ENCODE measurements at regions not wholly inside any gene's neighbourhood (a gene's known extent, or its start where the extent isn't known, plus 50 kb on each side); places are given as distances from the start of the nearest gene placed in this dataset.

DNA sequence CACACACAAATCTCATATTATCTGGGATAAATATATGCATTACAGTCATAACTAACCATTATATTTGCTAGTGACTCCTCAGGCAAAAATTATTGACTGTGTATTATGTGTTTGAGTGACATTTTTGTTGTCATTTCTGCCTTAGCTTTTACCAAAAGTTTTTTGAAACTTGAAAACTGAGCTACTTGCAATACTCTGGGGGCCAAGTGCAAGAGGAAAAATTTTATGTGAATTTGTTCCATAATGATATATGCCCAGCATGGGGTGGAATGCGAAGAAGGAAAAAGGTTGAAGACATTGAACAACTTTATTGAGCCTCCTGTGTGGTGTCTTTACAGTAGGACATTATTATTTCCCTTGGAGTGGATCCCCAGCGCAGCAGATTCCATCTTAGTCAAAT is 176.8 kb upstream of the FERD3L start:
- CTCF ChIA-PET (ENCODE audit: partially characterized antibody), result interaction anchor here (0.5 to 1.2 kb wide), 3 partner anchors 140 to 1149 kb away, joined by 3 read pairs; no protein-coding TSS in a partner anchor
- WGBS, 2 experiments (ENCODE audit: extremely low coverage in 1 of 2, insufficient coverage in 1 of 2, insufficient read length in 1 of 2, insufficient replicate concordance in 2 of 2, low coverage in 1 of 2, low lambda C conversion rate in 2 of 2, missing lambda C conversion rate in 1 of 2), result 95% methylated on average over 2 of the region's 2 CpGs; no CpG with 5 or more reads in 1 of the 2 experiments
- POLR2A ChIA-PET (ENCODE audit: partially characterized antibody), result no interaction called here
- TF ChIP-seq EP300 (IDR thresholded peaks at IDR 0.05; ENCODE audit: borderline replicate concordance in 1 of 2, low read depth in 2 of 2, low read length in 2 of 2) (no peak), TCF12 (IDR thresholded peaks at IDR 0.05; ENCODE audit: low read depth, low read length) (no peak), BCL11A (IDR thresholded peaks at IDR 0.05; ENCODE audit: low read depth in 2 of 2, low read length in 2 of 2) (no peak), JUN (IDR thresholded peaks at IDR 0.05; ENCODE audit: low read depth, low read length) (no peak), ASH2L (IDR thresholded peaks at IDR 0.05; ENCODE audit: low read length) (no peak)
- TF ChIP-seq, protein P1, sequence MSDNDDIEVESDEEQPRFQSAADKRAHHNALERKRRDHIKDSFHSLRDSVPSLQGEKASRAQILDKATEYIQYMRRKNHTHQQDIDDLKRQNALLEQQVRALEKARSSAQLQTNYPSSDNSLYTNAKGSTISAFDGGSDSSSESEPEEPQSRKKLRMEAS (IDR thresholded peaks at IDR 0.05), result no peak

More for the DNA sequence above, 176.8 kb upstream of the FERD3L start:
- no peaks in the 10 kb centered on the region for H3K36me3 ChIP-seq (ENCODE audit: control insufficient read depth in 2 of 4, insufficient read depth in 4 of 4, low read length in 3 of 4)
- H3K79me1 ChIP-seq (ENCODE audit: low read depth, low read length), result no peaks in the 10 kb centered on the region
- no peak overlapping the region for H2BK120ac ChIP-seq (replicated peaks; ENCODE audit: low read depth, low read length)
- no peaks in the 10 kb centered on the region for H3K79me2 ChIP-seq (ENCODE audit: control insufficient read depth in 1 of 2, insufficient read depth in 2 of 2, low read length in 2 of 2)
- H3K23me2 ChIP-seq (ENCODE audit: low read depth, low read length), result no peaks in the 10 kb centered on the region
- no peak overlapping the region for H4K8ac ChIP-seq (ENCODE audit: extremely low read depth, insufficient read depth, low read length)
- H2BK12ac ChIP-seq (ENCODE audit: low read depth, low read length), result no peak overlapping the region
- no peak overlapping the region for H3K56ac ChIP-seq (replicated peaks; ENCODE audit: insufficient read length, low read depth, low read length)
- FAIRE-seq (no peak), DNase-seq (ENCODE audit: low read depth in 1 of 2, low spot score in 2 of 2) (no peak)
- H3K4ac ChIP-seq (replicated peaks; ENCODE audit: insufficient read length, low read depth, low read length), result no peak overlapping the region
- no peak overlapping the region for H3K9ac ChIP-seq (replicated peaks in 1 of 4; ENCODE audit: extremely low read depth in 1 of 4, low read depth in 3 of 4, low read length in 3 of 4)
- no peaks in the 10 kb centered on the region; a peak in 1 of 7 replicates for H3K4me1 ChIP-seq (replicated peaks in 1 of 4; ENCODE audit: control insufficient read depth in 3 of 4, insufficient read depth in 4 of 4, low read length in 3 of 4)
- no peak overlapping the region for H2AK5ac ChIP-seq (ENCODE audit: low read depth, low read length)
- H3K9me3 ChIP-seq (ENCODE audit: insufficient read depth in 2 of 2, low read depth in 1 of 2, low read length in 1 of 2), result no peaks in the 10 kb centered on the region
- no peak overlapping the region for H3K27ac ChIP-seq (ENCODE audit: low read depth, low read length)
- H3K14ac ChIP-seq (ENCODE audit: insufficient read length), result no peak overlapping the region
- H2BK15ac ChIP-seq (ENCODE audit: low read length), result no peak overlapping the region
- no peaks in the 10 kb centered on the region for H4K20me1 ChIP-seq (replicated peaks in 1 of 2; ENCODE audit: control insufficient read depth in 1 of 2, insufficient read depth in 2 of 2, low read length in 2 of 2)
- H3K23ac ChIP-seq (ENCODE audit: insufficient read length), result no peak overlapping the region
- H3K4me3 ChIP-seq (ENCODE audit: extremely low read depth in 1 of 4, insufficient read depth in 2 of 4, low read depth in 3 of 4, low read length in 4 of 4), result no peak overlapping the region
- no peak overlapping the region for H3K4me2 ChIP-seq (ENCODE audit: insufficient read depth in 1 of 2, low read depth in 2 of 2, low read length in 2 of 2)
- H4K91ac ChIP-seq (replicated peaks; ENCODE audit: insufficient read length, low read length), result no peak overlapping the region
- no peak overlapping the region for H4K5ac ChIP-seq (ENCODE audit: insufficient read length, low read depth, low read length)
- H3K27me3 ChIP-seq (replicated peaks in 1 of 4; ENCODE audit: control insufficient read depth in 3 of 4, extremely low read depth in 1 of 4, insufficient read depth in 3 of 4, low read length in 3 of 4), result no peaks in the 10 kb centered on the region
- H2BK5ac ChIP-seq (ENCODE audit: low read depth, low read length), result no peak overlapping the region
- H2AFZ ChIP-seq (ENCODE audit: low read length), result no peak overlapping the region
- no peak overlapping the region for H2BK20ac ChIP-seq (ENCODE audit: low read length)
- H3K18ac ChIP-seq (ENCODE audit: extremely low read depth, low read length), result no peak overlapping the region

Data from H1 (cell line).